Prostate gland (tissue), 2 donors: ENCODE measurements at regions not wholly inside any gene's neighbourhood (a gene's known extent, or its start where the extent isn't known, plus 50 kb on each side); places are given as distances from the start of the nearest gene placed in this dataset.

ENCODE experiments used
- DNase-seq: peaks from one replicate; pipeline ENCODE4 v3.0.0-alpha.2; 2019; ENCODE audit warnings: low spot score
- H3K27ac ChIP-seq, 2 donors: fragments of 200-600 bp; sonication (generic); 2 replicates each; pipeline ENCODE4 v1.5.1; 2017 to 2019
- H3K27me3 ChIP-seq: fragments of 200-600 bp; sonication (generic); replicated peaks from 2 replicates; pipeline ENCODE4 v1.5.1; 2019; ENCODE audit not compliant: insufficient read depth
- H3K36me3 ChIP-seq, 2 donors: fragments of 200-600 bp; sonication (generic); 1 replicate in 1 of 2; 2 replicates in 1 of 2; pipeline versions ENCODE4 v1.5.1 to v1.8.1; 2017 to 2019
- H3K4me1 ChIP-seq: fragments of 200-600 bp; sonication (generic); replicated peaks from 2 replicates; pipeline ENCODE4 v1.5.1; 2019
- H3K4me3 ChIP-seq, 2 donors: fragments of 200-600 bp; sonication (generic); 2 replicates each; pipeline ENCODE4 v1.5.1; 2017 to 2019
- H3K9me3 ChIP-seq: fragments of 200-600 bp; sonication (generic); 2 replicates; pipeline ENCODE4 v1.5.1; 2017
- POLR2A ChIP-seq: fragments of 450-650 bp; IDR thresholded peaks from one replicate; pipeline ENCODE4 v1.6.1; 2016; ENCODE audit warnings: antibody characterized with exemption, mild to moderate bottlenecking
- POLR2AphosphoS5 ChIP-seq: sonication (generic); formaldehyde crosslinking; IDR thresholded peaks from one replicate; pipeline ENCODE4 v1.6.1; 2017; ENCODE audit warnings: antibody characterized with exemption
- WGBS: methylation state at CpG from one replicate; pipeline ENCODE4 v1.1.5; 2018; 5-methylcytosine and 5-hydroxymethylcytosine counted together
- intact Hi-C: fragments of 100-400 bp; cut with DNase I; formaldehyde crosslinking; loops from one replicate; pipeline ENCODE4 v1.14.2; 2022
- TF ChIP-seq, protein P1 (sequence below), 4 experiments: fragments of 200-600 bp in 2 of 4; fragments of 450-650 bp in 2 of 4; sonication (generic) in 2 of 4; IDR thresholded peaks; 1 replicate in 3 of 4; 2 replicates in 1 of 4; pipeline ENCODE4 v1.5.1; 2016 to 2019; ENCODE audit warnings: antibody characterized with exemption in 4 of 4, mild to moderate bottlenecking in 2 of 4, moderate library complexity in 2 of 4

- no peak for DNase-seq
- no peaks in the 10 kb centered on the region for H3K36me3 ChIP-seq
- H3K27ac ChIP-seq, result no peak overlapping the region
- H3K4me3 ChIP-seq, result no peak overlapping the region
- TF ChIP-seq, protein P1, sequence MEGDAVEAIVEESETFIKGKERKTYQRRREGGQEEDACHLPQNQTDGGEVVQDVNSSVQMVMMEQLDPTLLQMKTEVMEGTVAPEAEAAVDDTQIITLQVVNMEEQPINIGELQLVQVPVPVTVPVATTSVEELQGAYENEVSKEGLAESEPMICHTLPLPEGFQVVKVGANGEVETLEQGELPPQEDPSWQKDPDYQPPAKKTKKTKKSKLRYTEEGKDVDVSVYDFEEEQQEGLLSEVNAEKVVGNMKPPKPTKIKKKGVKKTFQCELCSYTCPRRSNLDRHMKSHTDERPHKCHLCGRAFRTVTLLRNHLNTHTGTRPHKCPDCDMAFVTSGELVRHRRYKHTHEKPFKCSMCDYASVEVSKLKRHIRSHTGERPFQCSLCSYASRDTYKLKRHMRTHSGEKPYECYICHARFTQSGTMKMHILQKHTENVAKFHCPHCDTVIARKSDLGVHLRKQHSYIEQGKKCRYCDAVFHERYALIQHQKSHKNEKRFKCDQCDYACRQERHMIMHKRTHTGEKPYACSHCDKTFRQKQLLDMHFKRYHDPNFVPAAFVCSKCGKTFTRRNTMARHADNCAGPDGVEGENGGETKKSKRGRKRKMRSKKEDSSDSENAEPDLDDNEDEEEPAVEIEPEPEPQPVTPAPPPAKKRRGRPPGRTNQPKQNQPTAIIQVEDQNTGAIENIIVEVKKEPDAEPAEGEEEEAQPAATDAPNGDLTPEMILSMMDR (IDR thresholded peaks at IDR 0.05), result no peak
- TF ChIP-seq POLR2A (no peak), POLR2AphosphoS5 (no peak)
- H3K27me3 ChIP-seq, result no peaks in the 10 kb centered on the region
- intact Hi-C loops, result no loop called here
- H3K4me1 ChIP-seq, result no peaks in the 10 kb centered on the region
- H3K9me3 ChIP-seq, result no peaks in the 10 kb centered on the region
These were observed 863.3 kb downstream of the CENPC start for GRCh38 chr4:66681962-66682361.

- DNase-seq, result no peak
- Histone ChIP-seq H3K4me3 (no peak overlapping the region), H3K9me3 (no peaks in the 10 kb centered on the region), H3K4me1 (no peaks in the 10 kb centered on the region), H3K27me3 (no peaks in the 10 kb centered on the region), H3K36me3 (no peaks in the 10 kb centered on the region), H3K27ac (no peak overlapping the region)
- TF ChIP-seq, protein P1 (IDR thresholded peaks at IDR 0.05), result no peak
- TF ChIP-seq POLR2AphosphoS5 (no peak), POLR2A (no peak)
- intact Hi-C loops, result no loop called here
- WGBS, result 94% methylated on average over 1 of the region's 1 CpG
These were observed 878.1 kb downstream of the CENPC start for GRCh38 chr4:66667249-66667648.

- Histone ChIP-seq H3K27me3 (no peaks in the 10 kb centered on the region), H3K4me1 (no peaks in the 10 kb centered on the region), H3K27ac (no peak overlapping the region), H3K9me3 (no peaks in the 10 kb centered on the region), H3K36me3 (no peaks in the 10 kb centered on the region), H3K4me3 (no peak overlapping the region)
- WGBS, result 83% methylated on average over 3 of the region's 3 CpGs
- intact Hi-C loops, result no loop called here
- TF ChIP-seq, protein P1 (IDR thresholded peaks at IDR 0.05), result no peak
- no peak for TF ChIP-seq POLR2A
- no peak for TF ChIP-seq POLR2AphosphoS5
- no peak for DNase-seq
These were observed 882.7 kb downstream of the CENPC start for GRCh38 chr4:66662620-66663019.

DNA sequence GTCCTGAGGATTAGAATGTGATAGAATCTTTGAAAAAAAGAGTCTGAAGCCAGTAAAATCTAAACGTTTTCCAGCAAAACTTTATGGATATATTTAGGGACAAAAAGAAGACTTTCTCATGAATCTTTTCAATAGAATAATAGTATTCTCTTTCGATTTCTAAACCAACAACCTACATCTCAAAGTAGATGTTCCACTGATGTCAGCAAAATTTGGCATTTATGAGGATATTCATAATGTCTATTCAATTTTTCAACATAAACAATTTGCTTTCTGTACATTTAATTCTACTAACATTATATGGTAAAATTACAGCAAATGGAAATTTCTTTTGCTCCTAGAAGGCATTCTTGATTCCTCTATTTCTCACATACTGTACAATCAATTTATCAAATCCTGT lies 886.5 kb downstream of the CENPC start:
- TF ChIP-seq POLR2A, result no peak
- TF ChIP-seq, protein P1 (IDR thresholded peaks at IDR 0.05), result no peak
- no peak for TF ChIP-seq POLR2AphosphoS5
- H3K27ac ChIP-seq, result no peak overlapping the region
- H3K4me1 ChIP-seq, result no peaks in the 10 kb centered on the region
- no peaks in the 10 kb centered on the region for H3K36me3 ChIP-seq
- H3K9me3 ChIP-seq, result no peaks in the 10 kb centered on the region
- H3K27me3 ChIP-seq, result no peaks in the 10 kb centered on the region
- DNase-seq, result no peak
- 44% methylated on average over 2 of the region's 2 CpGs for WGBS
- intact Hi-C loops, result no loop called here
- no peak overlapping the region for H3K4me3 ChIP-seq

DNA sequence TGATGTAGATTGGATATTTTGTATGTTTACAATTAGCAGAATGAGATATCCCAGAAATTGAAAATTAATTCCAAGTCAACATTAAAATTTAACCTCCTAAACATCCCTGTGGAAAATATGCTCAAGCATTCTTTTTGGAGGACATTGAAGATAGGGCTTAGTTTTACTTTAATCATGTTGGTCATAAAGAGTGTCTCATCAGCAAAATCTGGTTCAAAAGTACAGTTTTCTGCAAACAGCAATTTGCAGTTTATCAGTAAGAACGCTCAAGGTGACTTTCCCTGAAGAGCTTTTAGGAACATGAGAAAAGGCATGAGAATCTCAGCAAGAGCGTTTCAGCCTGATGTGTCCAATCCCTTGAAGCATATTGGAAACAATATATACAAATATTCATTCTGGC lies 889.8 kb downstream of the CENPC start:
- no peaks in the 10 kb centered on the region for H3K27me3 ChIP-seq
- no peak overlapping the region for H3K27ac ChIP-seq
- TF ChIP-seq POLR2A (no peak), POLR2AphosphoS5 (no peak)
- TF ChIP-seq, protein P1 (IDR thresholded peaks at IDR 0.05), result no peak
- no peaks in the 10 kb centered on the region for H3K9me3 ChIP-seq
- DNase-seq, result no peak
- H3K36me3 ChIP-seq, result no peaks in the 10 kb centered on the region
- no peaks in the 10 kb centered on the region for H3K4me1 ChIP-seq
- H3K4me3 ChIP-seq, result no peak overlapping the region
- intact Hi-C loops, result no loop called here
- 62% methylated on average over 2 of the region's 2 CpGs for WGBS
